OCI-LY3 (cell line): ENCODE measurements at regions not wholly inside any gene's neighbourhood (a gene's known extent, or its start where the extent isn't known, plus 50 kb on each side); places are given as distances from the start of the nearest gene placed in this dataset.

Experiments
- EZH2phosphoT487 ChIP-seq: fragments of 200-600 bp; shearing (Covaris generic); IDR thresholded peaks from 2 replicates; pipeline ENCODE4 v1.6.1; 2018; ENCODE audit warnings: antibody characterized with exemption, mixed run types, low read depth
- TF ChIP-seq, protein P1 (sequence below): fragments of 200-600, 300-600 bp; sonication (generic); IDR thresholded peaks from 2 replicates; pipeline ENCODE4 v1.5.1; 2014; ENCODE audit warnings: antibody characterized with exemption, low read length, low read depth

DNA sequence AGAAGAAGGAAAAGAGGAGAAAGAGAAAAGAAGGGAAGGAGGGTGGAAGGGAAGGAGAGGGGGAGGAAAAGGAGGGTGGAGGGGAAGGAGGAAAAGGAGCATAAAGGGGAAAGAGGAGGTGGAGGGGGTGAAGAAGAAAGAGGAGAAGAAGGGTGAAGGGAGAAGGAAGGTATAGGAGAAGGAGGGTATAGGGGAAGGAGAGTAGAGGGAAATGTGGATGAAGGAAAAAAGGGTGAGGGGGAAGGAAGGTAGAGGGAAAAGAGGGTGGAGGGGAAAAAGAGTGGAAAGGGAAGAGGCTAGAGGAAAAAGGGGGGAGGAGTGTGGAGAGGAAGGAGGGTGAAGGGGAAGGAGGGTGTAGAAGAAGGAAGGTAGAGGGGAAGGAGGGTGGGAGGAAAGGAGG lies 928.6 kb downstream of the UQCRFS1 start:
- TF ChIP-seq, protein P1, sequence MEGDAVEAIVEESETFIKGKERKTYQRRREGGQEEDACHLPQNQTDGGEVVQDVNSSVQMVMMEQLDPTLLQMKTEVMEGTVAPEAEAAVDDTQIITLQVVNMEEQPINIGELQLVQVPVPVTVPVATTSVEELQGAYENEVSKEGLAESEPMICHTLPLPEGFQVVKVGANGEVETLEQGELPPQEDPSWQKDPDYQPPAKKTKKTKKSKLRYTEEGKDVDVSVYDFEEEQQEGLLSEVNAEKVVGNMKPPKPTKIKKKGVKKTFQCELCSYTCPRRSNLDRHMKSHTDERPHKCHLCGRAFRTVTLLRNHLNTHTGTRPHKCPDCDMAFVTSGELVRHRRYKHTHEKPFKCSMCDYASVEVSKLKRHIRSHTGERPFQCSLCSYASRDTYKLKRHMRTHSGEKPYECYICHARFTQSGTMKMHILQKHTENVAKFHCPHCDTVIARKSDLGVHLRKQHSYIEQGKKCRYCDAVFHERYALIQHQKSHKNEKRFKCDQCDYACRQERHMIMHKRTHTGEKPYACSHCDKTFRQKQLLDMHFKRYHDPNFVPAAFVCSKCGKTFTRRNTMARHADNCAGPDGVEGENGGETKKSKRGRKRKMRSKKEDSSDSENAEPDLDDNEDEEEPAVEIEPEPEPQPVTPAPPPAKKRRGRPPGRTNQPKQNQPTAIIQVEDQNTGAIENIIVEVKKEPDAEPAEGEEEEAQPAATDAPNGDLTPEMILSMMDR = no peak
- TF ChIP-seq EZH2phosphoT487 = no peak
